NCI-H146 treated with DMSO at 0.1 percent for 48 hours (cell line): ENCODE measurements at regions not wholly inside any gene's neighbourhood (a gene's known extent, or its start where the extent isn't known, plus 50 kb on each side); places are given as distances from the start of the nearest gene placed in this dataset.
A peak's percentile ranks its signal among the peaks of the same experiment; 100 is the strongest.

ENCODE experiments used
- DNase-seq: peaks from one replicate; lab custom pipeline; 2025; ENCODE audit not compliant: unreplicated experiment; lab: John Stamatoyannopoulos, UW

DNA sequence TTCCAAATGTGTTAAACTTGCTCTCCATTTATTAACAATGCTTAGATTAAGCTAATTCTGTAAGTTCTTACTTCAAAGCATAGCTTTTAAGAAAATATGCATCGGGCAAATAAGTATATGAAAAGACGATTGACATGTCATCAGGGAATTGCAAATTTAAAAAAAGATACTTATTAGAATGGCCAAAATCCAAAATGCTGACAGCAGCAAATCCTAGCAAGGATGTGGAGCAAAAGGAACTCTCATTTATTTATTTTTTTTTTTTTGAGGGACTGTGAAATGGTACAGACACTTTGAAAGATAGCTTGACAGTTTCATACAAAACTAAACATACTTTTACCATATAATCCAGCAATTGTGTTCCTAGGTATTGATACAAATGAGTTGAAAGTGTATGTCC, 779.5 kb upstream of the MDGA2 start:
- no peak for DNase-seq

- no peak for DNase-seq
Observed at GRCh38 chr14:48452437-48452995, 777.1 kb upstream of the MDGA2 start.

DNA sequence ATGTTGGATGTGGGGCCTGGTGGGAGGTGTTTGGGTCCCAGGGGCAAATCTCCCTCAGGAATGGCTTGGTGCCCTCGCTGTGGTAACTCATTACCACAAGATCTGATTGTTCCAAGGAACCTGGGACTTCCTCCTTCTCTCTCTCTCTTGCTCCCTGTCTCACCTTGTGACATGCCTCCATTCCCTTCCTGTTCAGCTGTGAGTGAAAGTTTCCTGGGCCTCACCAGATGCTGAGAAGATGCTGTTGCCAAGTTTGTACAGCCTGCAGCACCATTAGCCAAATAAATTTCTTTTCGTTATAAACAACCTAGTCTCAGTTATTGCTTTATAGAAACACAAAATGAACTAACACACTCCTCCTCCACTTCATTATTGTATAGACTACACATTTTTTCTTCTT, 759.8 kb upstream of the MDGA2 start:
- no peak for DNase-seq

DNA sequence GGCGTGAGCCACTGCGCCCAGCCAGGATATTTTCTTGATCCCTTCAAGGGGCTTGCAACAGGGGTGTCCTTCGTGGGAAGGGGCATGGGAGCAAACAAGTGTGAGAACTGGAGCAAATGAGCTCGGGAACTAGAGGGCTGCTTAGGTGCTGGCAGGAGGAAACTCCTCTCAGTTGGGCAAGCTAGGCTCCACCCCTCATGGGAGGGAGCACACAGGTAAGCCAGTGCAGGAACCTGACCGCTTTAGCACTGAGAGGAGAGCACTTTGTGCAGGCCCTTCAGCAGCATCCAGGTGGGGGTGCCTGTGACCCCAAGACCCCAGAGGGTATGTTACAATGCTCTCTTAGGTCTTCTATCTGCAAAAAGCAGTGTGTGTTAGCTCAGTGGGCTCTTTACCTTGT, 755.4 kb upstream of the MDGA2 start:
- DNase-seq, result no peak

GRCh38 chr14:48429512-48429911, 754.1 kb upstream of the MDGA2 start:
- DNase-seq, result no peak

DNA sequence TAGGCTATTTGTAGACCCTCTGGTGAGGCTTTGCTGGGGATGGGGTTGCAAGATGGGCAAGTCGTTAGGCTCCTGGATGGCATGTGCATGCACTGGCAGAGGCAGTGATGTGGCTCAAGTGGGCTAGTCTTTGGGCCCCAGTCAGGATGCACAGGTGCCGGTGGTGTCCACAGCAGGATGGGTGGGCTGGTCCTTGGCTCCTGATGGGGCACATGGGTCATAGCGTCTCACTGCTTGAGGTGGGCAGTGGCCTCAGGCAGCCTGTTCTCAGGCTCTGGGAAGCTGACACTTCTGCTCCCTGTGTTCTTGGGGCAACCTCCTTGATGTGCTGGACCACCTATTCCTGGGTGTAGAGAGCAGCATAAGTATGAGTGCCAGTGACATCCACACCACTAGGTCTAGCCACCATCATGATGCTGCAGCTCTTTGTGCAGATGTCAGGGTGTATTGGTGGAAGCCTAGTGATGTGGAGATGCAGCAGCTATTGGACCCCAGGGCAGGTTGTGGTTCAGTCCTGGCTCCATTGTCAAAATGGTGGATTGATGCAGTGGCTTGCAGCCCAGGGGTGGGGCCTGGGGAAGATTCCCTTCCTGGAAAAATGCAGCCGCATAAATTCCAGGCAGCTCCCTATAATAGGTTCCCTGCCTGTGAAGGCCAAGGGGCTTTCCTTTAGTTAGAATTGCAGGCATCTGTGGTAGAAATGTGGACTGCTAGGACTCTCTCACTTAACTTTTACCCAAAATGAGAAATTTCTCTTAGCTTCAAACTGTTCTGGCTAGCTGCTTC, 742.5 kb upstream of the MDGA2 start:
- DNase-seq, result no peak

GRCh38 chr14:48401321-48401720, 725.9 kb upstream of the MDGA2 start:
- no peak for DNase-seq

DNA sequence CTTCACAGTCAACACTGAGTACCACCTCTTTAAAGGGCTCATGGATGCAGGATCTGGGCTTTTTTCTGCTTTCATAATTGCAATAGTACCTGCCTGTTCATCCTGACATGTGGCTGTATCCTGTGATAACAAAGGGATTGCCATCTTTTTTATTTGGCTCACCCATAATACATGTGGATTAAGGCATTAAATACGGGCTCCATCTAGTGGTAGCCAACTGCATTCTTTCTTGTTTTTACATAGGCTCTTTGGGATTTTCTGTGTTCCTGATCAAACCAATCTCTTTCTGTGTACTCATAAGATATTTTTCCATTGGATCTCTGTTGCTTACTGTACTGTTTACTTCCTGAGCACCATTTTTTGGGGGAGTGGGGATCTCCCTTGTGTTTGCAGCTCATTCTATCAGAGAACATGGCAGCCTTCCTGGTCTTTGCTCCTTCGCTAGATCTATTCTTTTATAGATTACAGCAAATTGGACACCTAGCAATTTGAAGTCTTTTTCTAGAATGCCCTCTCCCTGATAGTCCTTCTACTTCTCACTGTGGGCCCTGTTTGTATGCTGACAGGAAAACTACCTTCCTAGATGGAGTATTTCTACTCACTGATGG, 723.4 kb upstream of the MDGA2 start:
- peak; percentile 0 for DNase-seq

DNA sequence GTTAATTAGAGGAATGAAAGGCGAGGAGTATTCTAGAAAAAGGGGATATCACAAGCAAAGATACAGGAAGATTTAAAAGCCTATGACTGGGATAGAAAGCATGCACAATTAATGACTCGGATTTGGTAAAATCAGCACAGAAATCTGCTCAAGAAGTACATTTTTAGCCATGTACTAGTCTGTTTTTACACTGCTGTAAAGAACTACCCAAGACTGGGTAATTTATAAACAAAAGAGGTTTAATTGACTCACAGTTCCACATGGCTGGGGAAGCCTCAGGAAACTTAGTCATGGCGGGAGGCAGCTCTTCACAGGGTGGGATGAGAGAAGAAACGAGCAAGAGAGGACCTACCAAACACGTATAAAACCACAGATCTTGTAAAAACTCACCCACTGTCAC, 716.3 kb upstream of the MDGA2 start:
- DNase-seq, result no peak

GRCh38 chr14:48390346-48390745, 714.9 kb upstream of the MDGA2 start:
- DNase-seq, result no peak

- DNase-seq, result no peak
Observed at GRCh38 chr14:48384821-48385220, 709.4 kb upstream of the MDGA2 start.

DNA sequence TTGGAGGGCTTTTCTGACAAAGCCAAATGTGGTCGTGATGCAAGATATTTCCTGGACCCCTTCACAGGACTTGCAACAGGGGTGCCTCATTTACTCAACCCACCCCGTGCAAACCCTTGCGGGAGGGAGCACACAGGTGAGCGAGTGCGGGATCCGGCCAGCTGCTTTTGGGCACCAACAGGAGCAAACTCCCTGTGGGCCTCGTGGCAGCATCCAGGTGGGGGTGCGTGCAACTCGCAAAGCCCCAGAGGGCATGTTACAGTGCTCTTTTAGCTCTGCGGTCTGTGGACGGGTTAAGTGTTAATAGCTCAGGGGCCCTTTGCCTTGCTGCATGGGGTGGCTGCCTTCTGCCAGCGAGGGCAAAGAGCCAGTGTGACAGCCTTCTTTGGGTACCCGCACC, 707.6 kb upstream of the MDGA2 start:
- DNase-seq, result no peak

- no peak for DNase-seq
Observed at GRCh38 chr14:48378541-48378940, 703.1 kb upstream of the MDGA2 start.

GRCh38 chr14:48373981-48374380, 698.6 kb upstream of the MDGA2 start:
- no peak for DNase-seq

DNA sequence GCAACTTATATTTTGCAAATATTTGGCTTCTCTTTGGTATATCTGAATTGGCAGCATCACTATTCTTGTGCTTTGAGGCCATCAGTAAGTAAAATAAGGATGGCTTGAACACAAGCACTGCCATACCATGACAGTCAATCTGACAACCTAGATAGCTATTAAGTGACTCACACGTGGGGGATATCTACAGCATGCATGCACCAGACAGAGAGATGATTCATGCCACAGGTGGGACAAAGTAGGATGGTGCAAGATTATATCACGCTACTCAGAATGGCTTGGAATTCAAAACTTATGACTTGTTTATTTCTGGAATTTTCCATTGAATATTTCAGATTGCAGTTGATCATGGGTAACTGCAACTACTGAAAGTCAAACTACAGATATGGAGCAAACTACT, 675.6 kb upstream of the MDGA2 start:
- DNase-seq, result no peak

- DNase-seq, result no peak
Observed at GRCh38 chr14:48349689-48350088, 674.3 kb upstream of the MDGA2 start.

DNA sequence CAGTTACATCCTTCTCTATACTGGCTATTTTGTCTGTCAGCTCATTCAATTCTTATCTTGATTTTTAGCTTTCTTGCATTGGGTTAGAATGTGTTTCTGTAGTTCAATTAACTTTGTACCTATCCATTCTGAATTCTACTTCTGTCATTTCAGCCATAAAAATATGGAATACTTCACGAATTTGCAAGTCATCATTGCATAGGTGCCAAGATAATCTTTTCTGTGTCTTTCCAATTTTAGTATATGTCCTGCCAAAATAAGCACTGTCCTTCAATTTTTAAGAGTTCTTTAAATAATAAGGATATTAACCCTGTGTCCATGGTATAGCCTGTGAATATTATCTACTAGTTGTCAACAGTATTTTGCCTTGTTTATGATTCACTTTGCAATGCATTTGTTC, 665.7 kb upstream of the MDGA2 start:
- DNase-seq, result no peak

GRCh38 chr14:48333221-48333920, 658.0 kb upstream of the MDGA2 start:
- DNase-seq, result no peak

DNA sequence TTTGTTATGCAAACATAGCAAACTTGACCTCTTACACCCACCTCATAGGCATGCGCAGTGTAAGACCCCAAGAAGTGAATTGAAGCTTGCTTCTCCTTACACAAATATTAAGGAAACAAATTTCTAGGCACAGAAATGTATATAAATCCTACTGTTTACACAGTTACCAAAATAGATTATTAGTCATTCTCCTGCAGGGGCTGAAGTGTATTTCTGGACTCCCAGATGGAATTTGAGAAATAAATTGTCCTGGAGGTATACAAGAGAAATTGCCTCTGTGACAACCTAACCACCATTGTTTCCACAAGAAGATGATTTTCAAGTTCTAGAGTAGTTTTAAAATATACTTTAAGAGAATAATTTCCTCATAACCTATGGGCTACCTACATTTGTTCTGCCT, 656.0 kb upstream of the MDGA2 start:
- no peak for DNase-seq

- DNase-seq, result no peak
Observed at GRCh38 chr14:48325486-48325885, 650.1 kb upstream of the MDGA2 start.

- DNase-seq, result no peak
Observed at GRCh38 chr14:48323665-48324064, 648.3 kb upstream of the MDGA2 start.

- no peak for DNase-seq
Observed at GRCh38 chr14:48319823-48320222, 644.4 kb upstream of the MDGA2 start.
